ENCODE measurements at regions not wholly inside any gene's neighbourhood (a gene's known extent, or its start where the extent isn't known, plus 50 kb on each side); places are given as distances from the start of the nearest gene placed in this dataset.

DNA sequence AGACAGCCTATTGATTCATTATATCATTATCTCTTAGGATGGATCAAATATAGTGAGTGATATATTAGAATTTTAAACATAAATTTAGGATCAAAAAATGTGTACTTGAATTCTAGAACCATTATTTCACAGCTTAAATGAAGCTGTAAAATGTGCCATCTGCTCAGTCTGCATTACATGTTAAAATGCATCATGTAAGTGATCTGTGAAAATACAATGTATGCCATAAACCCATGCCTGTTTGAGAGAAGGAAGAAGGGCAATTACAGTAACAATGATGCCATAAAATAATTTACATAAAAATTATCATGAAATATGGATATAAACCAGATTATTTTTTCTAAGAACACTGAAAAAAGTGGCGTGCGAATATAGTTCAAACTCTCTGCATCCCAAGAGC is 1066.0 kb upstream of the ADGRL4 start:
- H3K9me3 ChIP-seq: no peaks in the 10 kb centered on the region
- intact Hi-C loops (cut with DNase I; ENCODE audit: low total_unique reads): no loop called here
- H3K27ac ChIP-seq: no peak overlapping the region
- no peaks in the 10 kb centered on the region for H3K36me3 ChIP-seq
- no peak for DNase-seq
- no peaks in the 10 kb centered on the region for H3K4me1 ChIP-seq
- H3K27me3 ChIP-seq (replicated peaks in 1 of 7): no peaks in the 10 kb centered on the region
- WGBS, 5 donors: 91 to 97% (median 93%) methylated on average over 2 of the region's 2 CpGs
- no peak overlapping the region for H3K4me3 ChIP-seq
- no peak for TF ChIP-seq CTCF (IDR thresholded peaks at IDR 0.05 in 8 of 11, conservative IDR thresholded peaks at IDR 0.05 in 3 of 11)
- TF ChIP-seq POLR2AphosphoS5 (IDR thresholded peaks at IDR 0.05): no peak
- no peak for TF ChIP-seq POLR2A (IDR thresholded peaks at IDR 0.05)

DNA sequence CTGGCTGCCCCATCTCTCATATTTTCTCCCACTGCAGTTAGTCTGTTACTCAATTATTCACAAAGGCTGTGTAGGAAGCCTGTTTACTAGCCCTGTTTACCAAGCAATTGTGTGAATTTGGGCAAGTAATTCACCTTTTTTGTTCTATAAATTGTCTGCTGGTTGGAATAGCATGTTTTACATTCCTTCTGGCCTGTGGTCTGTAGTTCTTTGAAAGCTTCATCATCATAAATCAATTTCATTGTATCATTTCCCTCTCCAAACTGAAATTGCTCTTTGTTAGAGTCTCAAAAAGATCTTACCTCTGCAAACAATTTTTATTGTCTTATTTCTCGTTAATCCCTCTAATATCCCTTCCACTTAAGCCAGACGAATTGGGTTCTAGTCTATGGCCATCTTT is 1059.5 kb upstream of the ADGRL4 start:
- 48 to 74% (median 60%) methylated on average over 2 of the region's 2 CpGs for WGBS, 5 donors
- no peak for DNase-seq

GRCh38 chr1:80064524-80064923 is 1058.0 kb upstream of the ADGRL4 start:
- H3K27ac ChIP-seq: no peak overlapping the region
- no peak overlapping the region for H3K4me3 ChIP-seq
- DNase-seq: no peak
- peaks cover 0 to 6% (median 0%) of the 10 kb centered on the region in 8 donors for H3K9me3 ChIP-seq
- intact Hi-C loops (cut with DNase I; ENCODE audit: low total_unique reads): no loop called here
- no peaks in the 10 kb centered on the region for H3K4me1 ChIP-seq
- H3K36me3 ChIP-seq: no peaks in the 10 kb centered on the region
- TF ChIP-seq POLR2A (IDR thresholded peaks at IDR 0.05): no peak
- TF ChIP-seq POLR2AphosphoS5 (IDR thresholded peaks at IDR 0.05): no peak
- TF ChIP-seq CTCF (IDR thresholded peaks at IDR 0.05 in 8 of 11, conservative IDR thresholded peaks at IDR 0.05 in 3 of 11): no peak
- H3K27me3 ChIP-seq (replicated peaks in 1 of 7): no peaks in the 10 kb centered on the region
- WGBS, 5 donors: 45 to 77% (median 58%) methylated on average over 2 of the region's 2 CpGs

More for the DNA sequence above, 1059.5 kb upstream of the ADGRL4 start:
- H3K4me3 ChIP-seq: no peak overlapping the region
- no peak overlapping the region for H3K27ac ChIP-seq
- no peaks in the 10 kb centered on the region for H3K36me3 ChIP-seq
- H3K4me1 ChIP-seq: no peaks in the 10 kb centered on the region
- H3K27me3 ChIP-seq (replicated peaks in 1 of 7): no peaks in the 10 kb centered on the region
- TF ChIP-seq POLR2AphosphoS5 (IDR thresholded peaks at IDR 0.05) (no peak), CTCF (IDR thresholded peaks at IDR 0.05 in 8 of 11, conservative IDR thresholded peaks at IDR 0.05 in 3 of 11) (no peak), POLR2A (IDR thresholded peaks at IDR 0.05) (no peak)
- H3K9me3 ChIP-seq: no peaks in the 10 kb centered on the region
- intact Hi-C loops (cut with DNase I; ENCODE audit: low total_unique reads): no loop called here

- 65 to 83% (median 78%) methylated on average over 4 of the region's 4 CpGs for WGBS, 5 donors
- H3K36me3 ChIP-seq: no peaks in the 10 kb centered on the region
These were observed 1053.4 kb upstream of the ADGRL4 start for GRCh38 chr1:80059940-80060339.

More at GRCh38 chr1:80059940-80060339, 1053.4 kb upstream of the ADGRL4 start:
- no peak for DNase-seq
- Histone ChIP-seq H3K27ac (no peak overlapping the region), H3K4me3 (no peak overlapping the region), H3K27me3 (replicated peaks in 1 of 7) (no peaks in the 10 kb centered on the region), H3K4me1 (no peaks in the 10 kb centered on the region), H3K9me3 (peaks cover 0 to 6% (median 0%) of the 10 kb centered on the region in 8 donors)
- intact Hi-C loops (cut with DNase I; ENCODE audit: low total_unique reads): no loop called here
- no peak for TF ChIP-seq POLR2A (IDR thresholded peaks at IDR 0.05)
- no peak for TF ChIP-seq POLR2AphosphoS5 (IDR thresholded peaks at IDR 0.05)
- no peak for TF ChIP-seq CTCF (IDR thresholded peaks at IDR 0.05 in 8 of 11, conservative IDR thresholded peaks at IDR 0.05 in 3 of 11)
